ENCODE measurements at regions not wholly inside any gene's neighbourhood (a gene's known extent, or its start where the extent isn't known, plus 50 kb on each side); places are given as distances from the start of the nearest gene placed in this dataset.

- TF ChIP-seq CHD7 (IDR thresholded peaks at IDR 0.05; ENCODE audit: insufficient replicate concordance, low read length) (no peak), SP4 (IDR thresholded peaks at IDR 0.05; ENCODE audit: low read length) (no peak), TAF1 (IDR thresholded peaks at IDR 0.05; ENCODE audit: low read depth, low read length) (no peak), CBX5 (IDR thresholded peaks at IDR 0.05; ENCODE audit: low read depth, low read length) (no peak), CHD2 (IDR thresholded peaks at IDR 0.05; ENCODE audit: low read length) (no peak), YY1 (IDR thresholded peaks at IDR 0.05; ENCODE audit: low read depth, low read length) (no peak), HDAC2 (IDR thresholded peaks at IDR 0.05; ENCODE audit: borderline replicate concordance in 1 of 2, low read depth in 2 of 2, low read length in 2 of 2) (no peak), E2F6 (IDR thresholded peaks at IDR 0.05) (no peak), PHF8 (conservative IDR thresholded peaks at IDR 0.05; ENCODE audit: low read depth, low read length) (no peak)
Observed at GRCh38 chr7:86558680-86559501, 84.8 kb upstream of the GRM3 start (continued).

Data from H1 (cell line).